Vagina (tissue), 2 donors: ENCODE measurements at regions not wholly inside any gene's neighbourhood (a gene's known extent, or its start where the extent isn't known, plus 50 kb on each side); places are given as distances from the start of the nearest gene placed in this dataset. TPM values are rescaled to one million over a fixed set of nuclear protein-coding genes. Genes with fewer than 3 reads are reported as not detected.

Source experiments
- DNase-seq, 2 donors: peaks; one replicate each; pipeline ENCODE4 v3.0.0-alpha.2; 2017; ENCODE audit errors: extremely low spot score in 2 of 2
- H3K27ac ChIP-seq: fragments of 200-600 bp; sonication (generic); one replicate; pipeline ENCODE4 v1.5.1; 2019
- H3K27me3 ChIP-seq: fragments of 200-600 bp; sonication (generic); one replicate; pipeline ENCODE4 v1.5.1; 2019
- H3K36me3 ChIP-seq, 2 donors: fragments of 200-600 bp; sonication (generic); one replicate each; pipeline ENCODE4 v1.5.1; 2017 to 2019
- H3K4me1 ChIP-seq: fragments of 200-600 bp; sonication (generic); one replicate; pipeline ENCODE4 v1.5.1; 2019
- H3K4me3 ChIP-seq, 2 donors: fragments of 200-600 bp; sonication (generic); 1 replicate in 1 of 2; 2 replicates in 1 of 2; pipeline ENCODE4 v1.5.1; 2016 to 2019
- H3K9me3 ChIP-seq: fragments of 200-600 bp; sonication (generic); one replicate; pipeline ENCODE4 v1.5.1; 2019
- CTCF ChIP-seq, 3 experiments: fragments of 450-650 bp in 2 of 3; fragments of 200-600 bp in 1 of 3; sonication (generic) in 1 of 3; IDR thresholded peaks; one replicate each; pipeline ENCODE4 v1.5.1; 2017 to 2019; ENCODE audit warnings: antibody characterized with exemption in 3 of 3, mild to moderate bottlenecking in 2 of 3, moderate library complexity in 2 of 3
- POLR2A ChIP-seq, 2 donors: fragments of 450-650 bp; IDR thresholded peaks; one replicate each; pipeline ENCODE4 v1.6.1; 2017; ENCODE audit warnings: antibody characterized with exemption in 2 of 2, mild to moderate bottlenecking in 2 of 2, moderate library complexity in 2 of 2
- POLR2AphosphoS5 ChIP-seq, 2 donors: sonication (generic); formaldehyde crosslinking; IDR thresholded peaks; one replicate each; pipeline ENCODE4 v1.9.0; 2017; ENCODE audit warnings: antibody characterized with exemption in 2 of 2, mild to moderate bottlenecking in 2 of 2, low read depth in 1 of 2; ENCODE audit not compliant: insufficient read depth in 1 of 2
- intact Hi-C: fragments of 100-400 bp; cut with DNase I; formaldehyde crosslinking; loops from one replicate; pipeline ENCODE4 v1.15.1; 2023
- small RNA-seq: library from RNA; depleted of rRNA; stranded (forward); fragments of <200 nt; gene quantifications from one replicate; pipeline ENCODE3, GENCODE V24; 2016

GRCh38 chr7:55629051-55629677 lies 56.9 kb upstream of the VOPP1 start:
- no peaks in the 10 kb centered on the region for H3K9me3 ChIP-seq
- intact Hi-C loops: no loop called here

GRCh38 chr7:55624813-55625212 lies 52.5 kb upstream of the VOPP1 start:
- Histone ChIP-seq H3K27me3 (no peaks in the 10 kb centered on the region), H3K4me1 (no peaks in the 10 kb centered on the region), H3K27ac (no peak overlapping the region), H3K4me3 (no peak overlapping the region), H3K9me3 (no peaks in the 10 kb centered on the region), H3K36me3 (no peaks in the 10 kb centered on the region)
- DNase-seq: no peak
- intact Hi-C loops: no loop called here
- TF ChIP-seq POLR2AphosphoS5 (IDR thresholded peaks at IDR 0.05; ENCODE audit: insufficient read depth in 1 of 2, low read depth in 1 of 2): no peak
- no peak for TF ChIP-seq CTCF (IDR thresholded peaks at IDR 0.05)
- TF ChIP-seq POLR2A (IDR thresholded peaks at IDR 0.05): no peak

More at GRCh38 chr7:55629051-55629677, 56.9 kb upstream of the VOPP1 start:
- Histone ChIP-seq H3K36me3 (no peaks in the 10 kb centered on the region), H3K4me3 (no peak overlapping the region), H3K27me3 (no peaks in the 10 kb centered on the region), H3K27ac (no peak overlapping the region), H3K4me1 (no peaks in the 10 kb centered on the region)
- DNase-seq: no peak
- TF ChIP-seq POLR2AphosphoS5 (IDR thresholded peaks at IDR 0.05; ENCODE audit: insufficient read depth in 1 of 2, low read depth in 1 of 2) (no peak), POLR2A (IDR thresholded peaks at IDR 0.05) (no peak)

GRCh38 chr7:55623617-55624016 lies 51.3 kb upstream of the VOPP1 start:
- H3K4me3 ChIP-seq: no peak overlapping the region
- H3K27ac ChIP-seq: no peak overlapping the region
- no peaks in the 10 kb centered on the region for H3K36me3 ChIP-seq
- H3K27me3 ChIP-seq: no peaks in the 10 kb centered on the region
- TF ChIP-seq CTCF (IDR thresholded peaks at IDR 0.05): no peak
- TF ChIP-seq POLR2AphosphoS5 (IDR thresholded peaks at IDR 0.05; ENCODE audit: insufficient read depth in 1 of 2, low read depth in 1 of 2): no peak
- no peak for TF ChIP-seq POLR2A (IDR thresholded peaks at IDR 0.05)
- no peaks in the 10 kb centered on the region for H3K9me3 ChIP-seq
- H3K4me1 ChIP-seq: no peaks in the 10 kb centered on the region
- intact Hi-C loops: no loop called here
- DNase-seq: no peak

- no peak for TF ChIP-seq POLR2A (IDR thresholded peaks at IDR 0.05)
- no peak for TF ChIP-seq CTCF (IDR thresholded peaks at IDR 0.05)
- TF ChIP-seq POLR2AphosphoS5 (IDR thresholded peaks at IDR 0.05; ENCODE audit: insufficient read depth in 1 of 2, low read depth in 1 of 2): no peak
- DNase-seq: no peak
- Histone ChIP-seq H3K27me3 (no peaks in the 10 kb centered on the region), H3K4me3 (no peak overlapping the region), H3K27ac (no peak overlapping the region), H3K9me3 (no peaks in the 10 kb centered on the region), H3K36me3 (no peaks in the 10 kb centered on the region), H3K4me1 (no peaks in the 10 kb centered on the region)
- intact Hi-C loops: no loop called here
These were observed 49.9 kb upstream of the VOPP1 start for GRCh38 chr7:55622241-55622640.

Small RNAs in the stretch of these regions (small RNA-seq; reads per million reads assigned to genes)
- gene RNU6-389P (not detected), gene SUMO2P3 (not detected)
